ENCODE measurements at regions not wholly inside any gene's neighbourhood (a gene's known extent, or its start where the extent isn't known, plus 50 kb on each side); places are given as distances from the start of the nearest gene placed in this dataset.

GRCh38 chr2:16142383-16143361, 202.3 kb downstream of the MYCN start:
- no peak overlapping the region for H3K4me3 ChIP-seq (ENCODE audit: control insufficient read depth, low read depth, low read length)
- TF ChIP-seq CTCF (conservative IDR thresholded peaks at IDR 0.05; ENCODE audit: control insufficient read depth, insufficient read depth, low read depth, low read length), result no peak
- no peak for DNase-seq (ENCODE audit: low read depth)

GRCh38 chr2:16141641-16141921, 201.2 kb downstream of the MYCN start:
- H3K4me3 ChIP-seq (ENCODE audit: control insufficient read depth, low read depth, low read length), result no peak overlapping the region
- TF ChIP-seq CTCF (conservative IDR thresholded peaks at IDR 0.05; ENCODE audit: control insufficient read depth, insufficient read depth, low read depth, low read length), result no peak
- no peak for DNase-seq (ENCODE audit: low read depth)

- H3K4me3 ChIP-seq (ENCODE audit: control insufficient read depth, low read depth, low read length), result no peak overlapping the region
- DNase-seq (ENCODE audit: low read depth), result no peak
- TF ChIP-seq CTCF (conservative IDR thresholded peaks at IDR 0.05; ENCODE audit: control insufficient read depth, insufficient read depth, low read depth, low read length), result no peak
Observed at GRCh38 chr2:16140771-16141640, 200.7 kb downstream of the MYCN start.

- DNase-seq (ENCODE audit: low read depth), result no peak
- no peak for TF ChIP-seq CTCF (conservative IDR thresholded peaks at IDR 0.05; ENCODE audit: control insufficient read depth, insufficient read depth, low read depth, low read length)
Observed at GRCh38 chr2:16139663-16140615, 199.6 kb downstream of the MYCN start.

GRCh38 chr2:16138811-16139662, 198.7 kb downstream of the MYCN start:
- TF ChIP-seq CTCF (conservative IDR thresholded peaks at IDR 0.05; ENCODE audit: control insufficient read depth, insufficient read depth, low read depth, low read length), result no peak
- no peak overlapping the region for H3K4me3 ChIP-seq (ENCODE audit: control insufficient read depth, low read depth, low read length)
- no peak for DNase-seq (ENCODE audit: low read depth)

More at GRCh38 chr2:16139663-16140615, 199.6 kb downstream of the MYCN start:
- H3K4me3 ChIP-seq (ENCODE audit: control insufficient read depth, low read depth, low read length), result no peak overlapping the region
